ENCODE measurements at regions not wholly inside any gene's neighbourhood (a gene's known extent, or its start where the extent isn't known, plus 50 kb on each side); places are given as distances from the start of the nearest gene placed in this dataset.

GRCh38 chr2:220005362-220005761 lies 377.9 kb downstream of the SLC4A3 start:
- H3K27me3 ChIP-seq (replicated peaks in 1 of 7), result no peaks in the 10 kb centered on the region
- 81 to 93% (median 84%) methylated on average over 6 of the region's 6 CpGs for WGBS, 5 donors
- H3K4me1 ChIP-seq, result no peaks in the 10 kb centered on the region
- H3K36me3 ChIP-seq, result no peaks in the 10 kb centered on the region
- H3K4me3 ChIP-seq, result no peak overlapping the region
- peaks cover 0 to 7% (median 0%) of the 10 kb centered on the region in 8 donors for H3K9me3 ChIP-seq
- TF ChIP-seq POLR2A (IDR thresholded peaks at IDR 0.05) (no peak), POLR2AphosphoS5 (IDR thresholded peaks at IDR 0.05) (no peak)
- TF ChIP-seq, protein P1, sequence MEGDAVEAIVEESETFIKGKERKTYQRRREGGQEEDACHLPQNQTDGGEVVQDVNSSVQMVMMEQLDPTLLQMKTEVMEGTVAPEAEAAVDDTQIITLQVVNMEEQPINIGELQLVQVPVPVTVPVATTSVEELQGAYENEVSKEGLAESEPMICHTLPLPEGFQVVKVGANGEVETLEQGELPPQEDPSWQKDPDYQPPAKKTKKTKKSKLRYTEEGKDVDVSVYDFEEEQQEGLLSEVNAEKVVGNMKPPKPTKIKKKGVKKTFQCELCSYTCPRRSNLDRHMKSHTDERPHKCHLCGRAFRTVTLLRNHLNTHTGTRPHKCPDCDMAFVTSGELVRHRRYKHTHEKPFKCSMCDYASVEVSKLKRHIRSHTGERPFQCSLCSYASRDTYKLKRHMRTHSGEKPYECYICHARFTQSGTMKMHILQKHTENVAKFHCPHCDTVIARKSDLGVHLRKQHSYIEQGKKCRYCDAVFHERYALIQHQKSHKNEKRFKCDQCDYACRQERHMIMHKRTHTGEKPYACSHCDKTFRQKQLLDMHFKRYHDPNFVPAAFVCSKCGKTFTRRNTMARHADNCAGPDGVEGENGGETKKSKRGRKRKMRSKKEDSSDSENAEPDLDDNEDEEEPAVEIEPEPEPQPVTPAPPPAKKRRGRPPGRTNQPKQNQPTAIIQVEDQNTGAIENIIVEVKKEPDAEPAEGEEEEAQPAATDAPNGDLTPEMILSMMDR (IDR thresholded peaks at IDR 0.05 in 8 of 11, conservative IDR thresholded peaks at IDR 0.05 in 3 of 11), result no peak
- intact Hi-C loops (cut with DNase I; ENCODE audit: low total_unique reads), result no loop called here
- H3K27ac ChIP-seq, result peak overlapping the region in 2 of 8 donors; percentile 15 to 47
- no peak for DNase-seq

DNA sequence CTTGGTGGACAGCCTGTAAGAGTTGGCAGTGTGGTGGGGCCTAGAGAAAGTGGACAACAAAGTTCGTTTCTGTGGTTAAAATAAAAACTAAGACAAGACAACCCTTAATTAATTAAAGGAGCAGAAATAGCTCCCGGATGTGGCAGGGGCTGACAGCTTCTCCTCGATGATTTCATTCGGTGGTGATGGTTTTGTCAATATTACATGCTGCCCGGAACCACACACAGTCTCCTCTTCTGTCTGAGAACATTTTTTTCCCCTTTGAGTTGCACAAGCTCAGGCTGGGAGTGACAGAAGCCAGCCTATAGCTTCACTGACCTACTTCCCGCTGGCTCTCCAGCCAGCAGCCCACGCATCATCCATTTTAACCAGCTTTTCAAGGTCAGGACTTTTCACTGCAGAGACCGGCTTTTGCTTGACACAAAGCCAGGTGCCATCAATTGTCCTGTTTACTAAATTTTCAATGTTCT lies 378.8 kb downstream of the SLC4A3 start:
- H3K9me3 ChIP-seq, result peaks cover 0 to 7% (median 0%) of the 10 kb centered on the region in 8 donors
- intact Hi-C loops (cut with DNase I; ENCODE audit: low total_unique reads), result no loop called here
- TF ChIP-seq POLR2A (IDR thresholded peaks at IDR 0.05), result no peak
- TF ChIP-seq POLR2AphosphoS5 (IDR thresholded peaks at IDR 0.05), result peak in 1 of 3 donors; percentile 26
- DNase-seq, result no peak
- WGBS, 5 donors, result 47 to 78% (median 63%) methylated on average over 8 of the region's 8 CpGs
- peak overlapping the region in 3 of 8 donors; percentile 15 to 47 (median 33) for H3K27ac ChIP-seq
- no peaks in the 10 kb centered on the region for H3K36me3 ChIP-seq
- no peaks in the 10 kb centered on the region for H3K4me1 ChIP-seq
- no peaks in the 10 kb centered on the region for H3K27me3 ChIP-seq (replicated peaks in 1 of 7)
- no peak overlapping the region for H3K4me3 ChIP-seq

DNA sequence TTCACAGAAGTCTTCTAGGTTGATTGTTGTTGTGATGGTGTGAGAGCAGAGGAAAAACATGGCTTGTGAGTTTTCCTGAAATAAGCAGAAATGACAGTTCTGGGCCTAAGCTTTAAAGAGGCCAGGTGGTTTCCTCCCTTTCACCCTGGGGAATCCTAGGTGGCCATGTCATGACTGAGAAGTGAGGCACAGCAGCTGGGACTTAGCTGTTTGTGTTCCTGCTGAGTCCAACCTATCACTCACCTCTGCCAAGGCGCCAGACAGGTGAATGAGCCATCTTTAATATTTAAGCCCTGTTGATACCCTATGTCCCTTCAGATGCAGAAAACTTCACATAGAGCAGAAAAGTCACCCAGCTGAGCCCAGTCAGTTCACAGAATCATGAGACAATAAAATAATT lies 384.4 kb downstream of the SLC4A3 start:
- H3K27me3 ChIP-seq (replicated peaks in 1 of 7), result no peaks in the 10 kb centered on the region
- WGBS, 5 donors, result 84 to 100% (median 100%) methylated on average over 1 of the region's 1 CpG
- no peak overlapping the region for H3K27ac ChIP-seq
- H3K4me1 ChIP-seq, result no peaks in the 10 kb centered on the region
- DNase-seq, result no peak
- H3K9me3 ChIP-seq, result peaks cover 0 to 12% (median 2%) of the 10 kb centered on the region in 8 donors
- intact Hi-C loops (cut with DNase I; ENCODE audit: low total_unique reads), result no loop called here
- TF ChIP-seq, protein P1 (IDR thresholded peaks at IDR 0.05 in 8 of 11, conservative IDR thresholded peaks at IDR 0.05 in 3 of 11), result no peak
- TF ChIP-seq POLR2A (IDR thresholded peaks at IDR 0.05), result no peak
- TF ChIP-seq POLR2AphosphoS5 (IDR thresholded peaks at IDR 0.05), result no peak
- H3K4me3 ChIP-seq, result no peak overlapping the region
- H3K36me3 ChIP-seq, result no peaks in the 10 kb centered on the region

DNA sequence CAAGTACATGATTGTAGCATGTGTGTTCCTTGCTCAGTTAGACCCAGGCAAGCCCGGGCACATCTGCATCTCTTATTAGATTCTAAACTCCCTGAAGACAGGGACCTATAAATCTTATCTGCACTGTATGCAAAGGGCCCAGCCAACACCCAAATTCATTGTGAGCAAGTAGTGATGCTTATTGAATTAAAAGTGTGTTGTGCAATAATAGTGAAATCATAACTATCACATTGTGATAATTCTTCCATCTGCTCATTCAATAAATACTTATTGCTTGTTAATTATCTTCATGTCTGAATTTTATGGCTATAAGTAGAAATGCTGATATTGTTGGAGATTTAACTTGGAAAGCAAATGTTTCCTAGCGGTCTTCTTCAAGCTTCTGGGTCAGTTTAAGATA lies 387.5 kb downstream of the SLC4A3 start:
- no peak overlapping the region for H3K4me3 ChIP-seq
- no peak overlapping the region for H3K27ac ChIP-seq
- H3K36me3 ChIP-seq, result no peaks in the 10 kb centered on the region
- TF ChIP-seq POLR2AphosphoS5 (IDR thresholded peaks at IDR 0.05) (no peak), POLR2A (IDR thresholded peaks at IDR 0.05) (no peak)
- TF ChIP-seq, protein P1 (IDR thresholded peaks at IDR 0.05 in 8 of 11, conservative IDR thresholded peaks at IDR 0.05 in 3 of 11), result no peak
- H3K9me3 ChIP-seq, result peaks cover 0 to 7% (median 2%) of the 10 kb centered on the region in 8 donors
- no peaks in the 10 kb centered on the region for H3K27me3 ChIP-seq (replicated peaks in 1 of 7)
- WGBS, 5 donors, result 90 to 98% (median 95%) methylated on average over 2 of the region's 2 CpGs
- no peaks in the 10 kb centered on the region for H3K4me1 ChIP-seq
- DNase-seq, result no peak
- intact Hi-C loops (cut with DNase I; ENCODE audit: low total_unique reads), result no loop called here

DNA sequence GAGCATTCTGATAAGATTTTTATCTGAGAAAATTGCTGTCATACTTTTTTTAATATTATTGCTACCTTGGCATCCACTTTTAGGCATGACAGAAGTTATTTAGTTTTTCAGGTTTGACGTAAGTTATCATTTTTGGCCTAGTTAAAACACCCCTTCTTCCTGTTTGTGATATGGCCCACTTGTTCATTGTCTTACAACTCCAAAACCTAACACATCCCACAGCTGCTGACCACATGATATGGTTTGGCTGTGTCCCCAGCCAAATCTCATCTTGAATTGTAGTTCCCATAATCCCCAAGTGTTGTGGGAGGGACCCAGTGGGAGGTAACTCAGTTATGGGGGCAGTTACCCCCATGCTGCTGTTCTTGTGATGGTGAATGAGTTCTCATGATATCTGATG lies 388.1 kb downstream of the SLC4A3 start:
- no peak overlapping the region for H3K4me3 ChIP-seq
- no peaks in the 10 kb centered on the region for H3K36me3 ChIP-seq
- H3K4me1 ChIP-seq, result no peaks in the 10 kb centered on the region
- no peaks in the 10 kb centered on the region for H3K27me3 ChIP-seq (replicated peaks in 1 of 7)
- intact Hi-C loops (cut with DNase I; ENCODE audit: low total_unique reads), result no loop called here
- peaks cover 0 to 7% (median 2%) of the 10 kb centered on the region in 8 donors for H3K9me3 ChIP-seq
- DNase-seq, result no peak
- no peak overlapping the region for H3K27ac ChIP-seq
- TF ChIP-seq POLR2AphosphoS5 (IDR thresholded peaks at IDR 0.05) (no peak), POLR2A (IDR thresholded peaks at IDR 0.05) (no peak)
- TF ChIP-seq, protein P1 (IDR thresholded peaks at IDR 0.05 in 8 of 11, conservative IDR thresholded peaks at IDR 0.05 in 3 of 11), result no peak
- WGBS, 5 donors, result 51 to 73% (median 66%) methylated on average over 1 of the region's 1 CpG
